Omental fat pad (tissue), 3 donors: ENCODE measurements at regions not wholly inside any gene's neighbourhood (a gene's known extent, or its start where the extent isn't known, plus 50 kb on each side); places are given as distances from the start of the nearest gene placed in this dataset.

Experiments
- ATAC-seq: fragments of 150-250 bp; one replicate; pipeline ENCODE4 v1.9.1; 2016; ENCODE audit warnings: mild to moderate bottlenecking, moderate library complexity; ENCODE audit not compliant: low FRiP score
- DNase-seq: peaks from one replicate; pipeline ENCODE4 v3.0.0-alpha.2; 2019; ENCODE audit warnings: low spot score
- TF ChIP-seq, protein P1 (sequence below), 3 donors: fragments of 450-650 bp; IDR thresholded peaks; one replicate each; pipeline ENCODE4 v1.5.1; 2016 to 2017; ENCODE audit warnings: antibody characterized with exemption in 3 of 3, mild to moderate bottlenecking in 3 of 3, moderate library complexity in 2 of 3

DNA sequence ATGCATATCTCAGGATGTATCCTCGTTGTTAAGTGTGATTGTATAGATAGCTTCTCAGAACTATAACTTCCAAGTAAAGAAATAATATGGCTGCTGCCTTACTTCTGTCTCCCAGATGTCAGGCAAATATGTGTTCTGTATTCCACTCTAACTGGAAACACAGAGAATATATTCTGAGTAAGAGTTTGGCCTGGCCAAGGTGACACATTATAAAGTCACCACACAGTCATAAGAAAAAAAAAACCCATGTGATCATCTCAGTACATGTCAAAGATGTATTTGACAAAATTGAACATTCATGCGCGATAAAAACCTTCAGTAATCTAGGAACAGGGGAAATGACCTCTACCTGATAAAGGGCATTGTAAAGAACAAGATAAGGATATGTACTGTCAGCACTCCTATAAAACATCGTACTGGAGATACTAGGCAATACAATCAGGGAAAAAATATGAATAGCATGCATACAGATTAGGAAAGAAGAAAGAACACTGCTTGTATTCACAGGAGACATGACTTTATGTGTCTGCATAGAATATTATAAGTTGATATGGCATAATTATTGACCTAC lies 207.1 kb downstream of the ZNF330 start:
- TF ChIP-seq, protein P1, sequence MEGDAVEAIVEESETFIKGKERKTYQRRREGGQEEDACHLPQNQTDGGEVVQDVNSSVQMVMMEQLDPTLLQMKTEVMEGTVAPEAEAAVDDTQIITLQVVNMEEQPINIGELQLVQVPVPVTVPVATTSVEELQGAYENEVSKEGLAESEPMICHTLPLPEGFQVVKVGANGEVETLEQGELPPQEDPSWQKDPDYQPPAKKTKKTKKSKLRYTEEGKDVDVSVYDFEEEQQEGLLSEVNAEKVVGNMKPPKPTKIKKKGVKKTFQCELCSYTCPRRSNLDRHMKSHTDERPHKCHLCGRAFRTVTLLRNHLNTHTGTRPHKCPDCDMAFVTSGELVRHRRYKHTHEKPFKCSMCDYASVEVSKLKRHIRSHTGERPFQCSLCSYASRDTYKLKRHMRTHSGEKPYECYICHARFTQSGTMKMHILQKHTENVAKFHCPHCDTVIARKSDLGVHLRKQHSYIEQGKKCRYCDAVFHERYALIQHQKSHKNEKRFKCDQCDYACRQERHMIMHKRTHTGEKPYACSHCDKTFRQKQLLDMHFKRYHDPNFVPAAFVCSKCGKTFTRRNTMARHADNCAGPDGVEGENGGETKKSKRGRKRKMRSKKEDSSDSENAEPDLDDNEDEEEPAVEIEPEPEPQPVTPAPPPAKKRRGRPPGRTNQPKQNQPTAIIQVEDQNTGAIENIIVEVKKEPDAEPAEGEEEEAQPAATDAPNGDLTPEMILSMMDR (IDR thresholded peaks at IDR 0.05) = no peak
- ATAC-seq = no peak

DNA sequence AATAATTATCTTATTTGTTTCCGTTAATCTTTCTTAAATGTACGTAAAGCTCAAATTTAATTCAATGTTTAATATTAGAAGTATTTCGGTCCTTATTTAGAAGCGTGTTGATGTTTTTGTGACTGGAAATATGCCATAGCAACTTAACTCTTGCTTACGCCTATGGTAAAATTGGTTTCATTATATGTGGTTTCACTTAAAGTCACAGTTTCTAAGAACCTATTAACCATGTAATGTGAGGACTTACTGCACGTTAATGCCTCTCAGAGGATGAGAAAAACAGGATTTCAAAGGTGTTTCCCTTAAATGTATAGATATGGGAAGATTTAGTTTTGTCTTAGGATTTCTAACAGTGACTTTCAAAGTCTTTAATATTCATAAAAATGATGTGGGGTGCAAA lies 206.4 kb upstream of the IL15 start:
- ATAC-seq (no peak), DNase-seq (no peak)
- TF ChIP-seq, protein P1 (IDR thresholded peaks at IDR 0.05) = no peak

More for the DNA sequence above, 207.1 kb downstream of the ZNF330 start:
- DNase-seq = no peak

DNA sequence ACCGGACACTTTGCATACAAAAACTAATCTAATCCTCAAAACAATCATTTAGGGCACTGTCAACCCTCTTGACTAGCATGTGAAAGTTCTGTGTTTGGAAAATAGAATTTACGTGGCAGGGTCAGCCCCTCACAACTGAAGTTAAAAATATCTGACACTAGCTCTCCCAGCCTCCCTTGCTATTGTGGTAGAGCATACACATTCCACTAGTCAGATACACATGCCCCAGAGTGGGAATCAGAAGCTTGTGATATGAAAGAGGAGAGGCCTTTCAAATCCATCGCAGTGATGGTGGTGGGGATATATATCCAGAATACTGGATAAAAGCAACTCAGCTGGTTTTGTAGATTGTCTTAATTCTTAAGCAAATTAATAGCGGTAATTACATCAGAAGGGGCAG lies 205.7 kb upstream of the IL15 start:
- TF ChIP-seq, protein P1 (IDR thresholded peaks at IDR 0.05) = no peak
- DNase-seq (no peak), ATAC-seq (no peak)

DNA sequence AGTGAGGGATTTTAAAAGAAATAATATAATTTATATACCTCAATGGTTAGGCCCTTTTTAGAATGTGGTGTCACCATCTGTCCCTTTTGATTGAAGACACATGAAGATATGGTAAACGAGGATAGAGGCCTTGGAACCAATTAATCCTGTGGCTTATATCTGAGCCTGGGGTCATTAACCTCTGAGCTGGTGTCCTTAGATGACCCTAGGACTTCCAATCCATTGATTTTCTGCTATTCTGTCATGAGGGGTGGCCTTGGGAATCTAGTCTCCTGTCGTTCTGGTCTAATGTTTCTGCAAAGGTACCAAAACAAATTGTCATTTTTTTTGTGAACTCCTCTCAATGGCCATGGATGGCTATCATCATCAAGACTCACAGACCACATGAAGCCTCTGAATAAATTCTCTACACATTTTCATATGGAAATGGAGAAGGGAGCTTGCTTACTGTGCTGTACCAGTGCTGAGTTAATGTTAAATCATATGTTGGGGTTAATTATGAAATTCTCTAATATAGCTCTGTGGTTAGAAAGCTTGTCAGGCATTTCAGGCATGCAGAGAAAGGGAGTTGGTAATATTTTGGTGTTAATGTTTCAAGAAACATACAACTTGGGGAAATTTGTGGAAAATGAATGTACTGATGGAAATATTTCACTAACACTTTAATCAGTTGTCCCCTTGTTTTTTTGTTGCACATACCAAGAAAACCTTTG lies 204.2 kb upstream of the IL15 start:
- DNase-seq = no peak
- TF ChIP-seq, protein P1 (IDR thresholded peaks at IDR 0.05) = no peak
- ATAC-seq = no peak

DNA sequence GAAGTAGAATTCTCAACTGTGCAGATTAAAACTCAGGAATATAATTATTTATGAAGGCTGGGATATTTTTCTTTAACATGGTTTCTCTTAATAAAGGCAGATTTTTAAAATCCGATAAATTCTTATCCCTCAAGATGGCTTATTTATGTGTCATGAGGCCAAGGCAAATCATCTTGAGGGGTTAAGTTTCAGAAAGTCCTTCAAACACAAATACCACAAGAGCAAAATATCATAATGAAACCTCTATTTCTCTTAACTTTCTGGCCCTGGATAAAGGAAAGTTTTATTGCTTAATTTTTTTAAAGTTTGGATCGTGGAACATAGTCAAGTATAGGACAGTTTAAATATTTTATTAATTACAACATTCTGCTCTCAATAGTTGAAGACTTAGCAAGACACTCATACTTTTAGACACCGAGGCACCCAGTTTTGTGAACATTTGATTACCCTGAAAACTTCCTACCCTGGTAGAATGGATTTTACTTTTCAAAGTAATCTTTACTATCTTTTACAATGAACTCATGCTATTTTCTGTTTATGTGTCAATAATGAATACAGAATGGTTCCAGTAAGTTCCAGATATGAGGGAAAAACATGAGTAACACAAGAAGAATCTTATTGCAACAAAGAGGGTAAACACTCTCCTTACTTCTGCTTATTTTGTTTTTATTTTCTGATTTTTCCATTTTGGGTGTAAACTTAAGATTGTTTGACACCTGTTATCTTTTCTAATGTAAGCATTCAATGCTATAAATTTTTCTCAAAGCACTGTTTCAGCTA lies 200.7 kb upstream of the IL15 start:
- TF ChIP-seq, protein P1 (IDR thresholded peaks at IDR 0.05) = no peak
- ATAC-seq (no peak), DNase-seq (no peak)

DNA sequence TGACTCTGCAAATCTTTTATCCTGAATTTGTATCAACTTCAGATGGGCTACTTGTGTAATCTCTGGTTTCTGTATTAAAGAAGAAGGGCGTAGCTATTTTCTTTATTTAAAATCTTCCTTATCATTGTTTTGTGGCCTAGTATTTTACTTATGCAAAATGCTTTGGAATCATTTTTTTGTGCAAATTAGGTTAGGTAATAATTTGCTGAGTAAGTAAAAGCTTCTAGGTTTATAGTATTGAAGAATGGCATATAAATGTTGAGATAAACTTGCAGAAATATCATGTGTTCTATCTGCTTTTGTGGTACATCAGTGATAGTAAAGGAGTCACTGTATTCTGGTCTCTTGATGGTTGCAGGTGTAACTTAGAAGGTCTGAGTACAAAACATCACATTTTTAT lies 197.2 kb upstream of the IL15 start:
- ATAC-seq = no peak
- DNase-seq = no peak
- TF ChIP-seq, protein P1 (IDR thresholded peaks at IDR 0.05) = no peak
